Tibial nerve (tissue), 4 donors: ENCODE measurements at regions not wholly inside any gene's neighbourhood (a gene's known extent, or its start where the extent isn't known, plus 50 kb on each side); places are given as distances from the start of the nearest gene placed in this dataset.

Experiments used
- DNase-seq, 2 donors: peaks; one replicate each; pipeline ENCODE4 v3.0.0-alpha.2; 2019; ENCODE audit warnings: low spot score in 2 of 2
- H3K27ac ChIP-seq, 4 donors: fragments of 200-600 bp; sonication (generic) in 3 of 4; one replicate each; pipeline ENCODE4 v1.5.1; 2017 to 2019; ENCODE audit warnings: mild to moderate bottlenecking in 1 of 4
- H3K27me3 ChIP-seq, 2 donors: fragments of 200-600 bp; sonication (generic) in 1 of 2; one replicate each; pipeline versions ENCODE4 v1.5.1 to v1.6.0; 2017 to 2019
- H3K36me3 ChIP-seq, 3 donors: fragments of 200-600 bp; sonication (generic); one replicate each; pipeline ENCODE4 v1.5.1; 2018 to 2019
- H3K4me1 ChIP-seq, 4 donors: fragments of 200-600 bp; sonication (generic) in 3 of 4; one replicate each; pipeline ENCODE4 v1.5.1; 2017 to 2019
- H3K4me3 ChIP-seq, 4 donors: fragments of 200-600 bp; sonication (generic) in 3 of 4; one replicate each; pipeline ENCODE4 v1.5.1; 2017 to 2019; ENCODE audit warnings: mild to moderate bottlenecking in 1 of 4, moderate library complexity in 1 of 4
- H3K9me3 ChIP-seq, 4 donors: fragments of 200-600 bp; sonication (generic) in 3 of 4; one replicate each; pipeline ENCODE4 v1.5.1; 2017 to 2019
- CTCF ChIP-seq, 5 experiments: fragments of 200-600 bp in 3 of 5; fragments of 450-650 bp in 2 of 5; sonication (generic) in 3 of 5; IDR thresholded peaks; one replicate each; pipeline ENCODE4 v1.5.1; 2016 to 2019; ENCODE audit warnings: antibody characterized with exemption in 5 of 5, mild to moderate bottlenecking in 3 of 5, moderate library complexity in 2 of 5
- EP300 ChIP-seq, 2 donors: sonication (generic); formaldehyde crosslinking; IDR thresholded peaks; one replicate each; pipeline ENCODE4 v1.6.1; 2017; ENCODE audit warnings: antibody characterized with exemption in 2 of 2, mild to moderate bottlenecking in 1 of 2
- POLR2A ChIP-seq, 2 donors: fragments of 450-650 bp; IDR thresholded peaks; one replicate each; pipeline ENCODE4 v1.6.1; 2017; ENCODE audit warnings: antibody characterized with exemption in 2 of 2, mild to moderate bottlenecking in 2 of 2, moderate library complexity in 2 of 2
- WGBS, 2 donors: methylation state at CpG; one replicate each; pipeline ENCODE4 v1.1.5; 2018; 5-methylcytosine and 5-hydroxymethylcytosine counted together

- WGBS, 2 donors: 63 to 84% methylated on average over 3 of the region's 3 CpGs
- Histone ChIP-seq H3K27me3 (peaks cover 0 to 8% of the 10 kb centered on the region in 2 donors), H3K4me3 (no peak overlapping the region), H3K9me3 (no peaks in the 10 kb centered on the region), H3K4me1 (peaks cover 0 to 47% (median 10%) of the 10 kb centered on the region in 4 donors), H3K27ac (peak overlapping the region in 2 of 4 donors; percentile 19 to 58), H3K36me3 (no peaks in the 10 kb centered on the region)
- TF ChIP-seq POLR2A (IDR thresholded peaks at IDR 0.05) (no peak), CTCF (IDR thresholded peaks at IDR 0.05) (no peak), EP300 (IDR thresholded peaks at IDR 0.05) (no peak)
- no peak for DNase-seq
Measured at GRCh38 chrX:68995386-68995779, 166.6 kb downstream of the EFNB1 start.

GRCh38 chrX:68994891-68995255 lies 166.1 kb downstream of the EFNB1 start:
- Histone ChIP-seq H3K27ac (peak overlapping the region in 1 of 4 donors; percentile 19), H3K4me1 (peaks cover 0 to 52% (median 10%) of the 10 kb centered on the region in 4 donors), H3K27me3 (peaks cover 0 to 8% of the 10 kb centered on the region in 2 donors), H3K4me3 (no peak overlapping the region), H3K36me3 (no peaks in the 10 kb centered on the region), H3K9me3 (no peaks in the 10 kb centered on the region)
- TF ChIP-seq EP300 (IDR thresholded peaks at IDR 0.05) (no peak), POLR2A (IDR thresholded peaks at IDR 0.05) (no peak), CTCF (IDR thresholded peaks at IDR 0.05) (no peak)
- DNase-seq: no peak
- 83 to 84% methylated on average over 2 of the region's 2 CpGs for WGBS, 2 donors

- H3K36me3 ChIP-seq: no peaks in the 10 kb centered on the region
- 77 to 80% methylated on average over 1 to 6 of the region's 7 CpGs for WGBS, 2 donors
- DNase-seq: no peak
- no peak overlapping the region for H3K4me3 ChIP-seq
- H3K9me3 ChIP-seq: no peaks in the 10 kb centered on the region
- peaks cover 0 to 56% (median 10%) of the 10 kb centered on the region in 4 donors for H3K4me1 ChIP-seq
- no peak overlapping the region for H3K27ac ChIP-seq
- TF ChIP-seq EP300 (IDR thresholded peaks at IDR 0.05) (no peak), POLR2A (IDR thresholded peaks at IDR 0.05) (no peak), CTCF (IDR thresholded peaks at IDR 0.05) (no peak)
- peaks cover 0 to 8% of the 10 kb centered on the region in 2 donors for H3K27me3 ChIP-seq
Measured at GRCh38 chrX:68994135-68994890, 165.5 kb downstream of the EFNB1 start.

GRCh38 chrX:68992821-68993397 lies 164.1 kb downstream of the EFNB1 start:
- Histone ChIP-seq H3K4me1 (peaks cover 0 to 52% (median 10%) of the 10 kb centered on the region in 4 donors), H3K9me3 (no peaks in the 10 kb centered on the region), H3K27ac (no peak overlapping the region), H3K27me3 (peaks cover 0 to 8% of the 10 kb centered on the region in 2 donors), H3K36me3 (no peaks in the 10 kb centered on the region), H3K4me3 (no peak overlapping the region)
- DNase-seq: no peak
- TF ChIP-seq EP300 (IDR thresholded peaks at IDR 0.05) (no peak), POLR2A (IDR thresholded peaks at IDR 0.05) (no peak), CTCF (IDR thresholded peaks at IDR 0.05) (no peak)
- 17 to 82% methylated on average over 1 to 7 of the region's 7 CpGs for WGBS, 2 donors

- TF ChIP-seq CTCF (IDR thresholded peaks at IDR 0.05): no peak
- DNase-seq: no peak
- H3K36me3 ChIP-seq: no peaks in the 10 kb centered on the region
- no peak overlapping the region for H3K27ac ChIP-seq
- H3K4me3 ChIP-seq: no peak overlapping the region
- H3K27me3 ChIP-seq: peaks cover 0 to 8% of the 10 kb centered on the region in 2 donors
- 53 to 70% methylated on average over 3 of the region's 3 CpGs for WGBS, 2 donors
- no peaks in the 10 kb centered on the region for H3K9me3 ChIP-seq
- peaks cover 0 to 43% (median 10%) of the 10 kb centered on the region in 4 donors for H3K4me1 ChIP-seq
Measured at GRCh38 chrX:68991691-68992345, 163.0 kb downstream of the EFNB1 start.
